ENCODE measurements at regions not wholly inside any gene's neighbourhood (a gene's known extent, or its start where the extent isn't known, plus 50 kb on each side); places are given as distances from the start of the nearest gene placed in this dataset.

DNA sequence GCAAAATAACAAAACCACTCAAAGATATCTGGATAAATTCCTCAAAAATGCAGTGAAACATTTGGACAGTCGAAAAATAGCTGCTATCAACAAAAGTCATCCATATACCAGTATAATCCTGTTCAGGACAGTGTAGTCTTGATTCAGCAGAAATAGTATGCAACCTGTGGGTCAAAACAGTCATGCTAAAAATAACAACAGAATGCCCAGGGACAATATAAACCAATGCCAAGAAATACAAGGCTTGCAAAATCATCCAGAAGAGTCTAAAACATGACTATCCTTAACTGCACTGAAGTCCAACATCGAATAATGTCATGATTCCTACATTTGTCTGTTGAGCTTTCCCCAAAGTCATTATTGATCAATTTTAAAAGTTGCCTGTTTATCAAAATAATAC lies 425.9 kb downstream of the FSCB start:
- Histone ChIP-seq H3K27ac (ENCODE audit: low read length) (no peak overlapping the region), H3K4me1 (ENCODE audit: control insufficient read depth, insufficient read depth, low read length) (no peaks in the 10 kb centered on the region), H3K4me3 (ENCODE audit: low read depth in 2 of 2, low read length in 2 of 2) (no peak overlapping the region), H3K36me3 (ENCODE audit: control insufficient read depth, insufficient read depth, low read length) (no peaks in the 10 kb centered on the region), H3K9me3 (ENCODE audit: control insufficient read depth, insufficient read depth, low read depth, low read length) (no peaks in the 10 kb centered on the region), H3K27me3 (ENCODE audit: control insufficient read depth, insufficient read depth, low read length) (no peaks in the 10 kb centered on the region)
- in situ Hi-C loops (cut with HindIII; ENCODE audit: low pct_unique_long_range_greater_than_20kb, low sequenced_read_pairs), result no loop called here
- ChIA-PET CTCF (no interaction called here), POLR2A (no interaction called here)
- BruUV-seq (replicated peaks), result no TSS peak
- TF ChIP-seq TCF7L2 (IDR thresholded peaks at IDR 0.05; ENCODE audit: low read depth, low read length) (no peak), POLR2AphosphoS5 (IDR thresholded peaks at IDR 0.05; ENCODE audit: low read depth, low read length) (no peak), SIN3A (IDR thresholded peaks at IDR 0.05; ENCODE audit: borderline replicate concordance, insufficient read depth, low read depth, low read length) (no peak)
- TF ChIP-seq, protein P1, sequence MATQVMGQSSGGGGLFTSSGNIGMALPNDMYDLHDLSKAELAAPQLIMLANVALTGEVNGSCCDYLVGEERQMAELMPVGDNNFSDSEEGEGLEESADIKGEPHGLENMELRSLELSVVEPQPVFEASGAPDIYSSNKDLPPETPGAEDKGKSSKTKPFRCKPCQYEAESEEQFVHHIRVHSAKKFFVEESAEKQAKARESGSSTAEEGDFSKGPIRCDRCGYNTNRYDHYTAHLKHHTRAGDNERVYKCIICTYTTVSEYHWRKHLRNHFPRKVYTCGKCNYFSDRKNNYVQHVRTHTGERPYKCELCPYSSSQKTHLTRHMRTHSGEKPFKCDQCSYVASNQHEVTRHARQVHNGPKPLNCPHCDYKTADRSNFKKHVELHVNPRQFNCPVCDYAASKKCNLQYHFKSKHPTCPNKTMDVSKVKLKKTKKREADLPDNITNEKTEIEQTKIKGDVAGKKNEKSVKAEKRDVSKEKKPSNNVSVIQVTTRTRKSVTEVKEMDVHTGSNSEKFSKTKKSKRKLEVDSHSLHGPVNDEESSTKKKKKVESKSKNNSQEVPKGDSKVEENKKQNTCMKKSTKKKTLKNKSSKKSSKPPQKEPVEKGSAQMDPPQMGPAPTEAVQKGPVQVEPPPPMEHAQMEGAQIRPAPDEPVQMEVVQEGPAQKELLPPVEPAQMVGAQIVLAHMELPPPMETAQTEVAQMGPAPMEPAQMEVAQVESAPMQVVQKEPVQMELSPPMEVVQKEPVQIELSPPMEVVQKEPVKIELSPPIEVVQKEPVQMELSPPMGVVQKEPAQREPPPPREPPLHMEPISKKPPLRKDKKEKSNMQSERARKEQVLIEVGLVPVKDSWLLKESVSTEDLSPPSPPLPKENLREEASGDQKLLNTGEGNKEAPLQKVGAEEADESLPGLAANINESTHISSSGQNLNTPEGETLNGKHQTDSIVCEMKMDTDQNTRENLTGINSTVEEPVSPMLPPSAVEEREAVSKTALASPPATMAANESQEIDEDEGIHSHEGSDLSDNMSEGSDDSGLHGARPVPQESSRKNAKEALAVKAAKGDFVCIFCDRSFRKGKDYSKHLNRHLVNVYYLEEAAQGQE (IDR thresholded peaks at IDR 0.05; ENCODE audit: insufficient read depth in 1 of 2, low read depth in 2 of 2, low read length in 1 of 2), result no peak
- TF ChIP-seq, protein P2, sequence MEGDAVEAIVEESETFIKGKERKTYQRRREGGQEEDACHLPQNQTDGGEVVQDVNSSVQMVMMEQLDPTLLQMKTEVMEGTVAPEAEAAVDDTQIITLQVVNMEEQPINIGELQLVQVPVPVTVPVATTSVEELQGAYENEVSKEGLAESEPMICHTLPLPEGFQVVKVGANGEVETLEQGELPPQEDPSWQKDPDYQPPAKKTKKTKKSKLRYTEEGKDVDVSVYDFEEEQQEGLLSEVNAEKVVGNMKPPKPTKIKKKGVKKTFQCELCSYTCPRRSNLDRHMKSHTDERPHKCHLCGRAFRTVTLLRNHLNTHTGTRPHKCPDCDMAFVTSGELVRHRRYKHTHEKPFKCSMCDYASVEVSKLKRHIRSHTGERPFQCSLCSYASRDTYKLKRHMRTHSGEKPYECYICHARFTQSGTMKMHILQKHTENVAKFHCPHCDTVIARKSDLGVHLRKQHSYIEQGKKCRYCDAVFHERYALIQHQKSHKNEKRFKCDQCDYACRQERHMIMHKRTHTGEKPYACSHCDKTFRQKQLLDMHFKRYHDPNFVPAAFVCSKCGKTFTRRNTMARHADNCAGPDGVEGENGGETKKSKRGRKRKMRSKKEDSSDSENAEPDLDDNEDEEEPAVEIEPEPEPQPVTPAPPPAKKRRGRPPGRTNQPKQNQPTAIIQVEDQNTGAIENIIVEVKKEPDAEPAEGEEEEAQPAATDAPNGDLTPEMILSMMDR (IDR thresholded peaks at IDR 0.05), result no peak
- intact Hi-C loops (cut with micrococcal nuclease; ENCODE audit: unreplicated experiment), result no loop called here
- ATAC-seq (no peak), DNase-seq (ENCODE audit: low read depth, low spot score) (no peak)

DNA sequence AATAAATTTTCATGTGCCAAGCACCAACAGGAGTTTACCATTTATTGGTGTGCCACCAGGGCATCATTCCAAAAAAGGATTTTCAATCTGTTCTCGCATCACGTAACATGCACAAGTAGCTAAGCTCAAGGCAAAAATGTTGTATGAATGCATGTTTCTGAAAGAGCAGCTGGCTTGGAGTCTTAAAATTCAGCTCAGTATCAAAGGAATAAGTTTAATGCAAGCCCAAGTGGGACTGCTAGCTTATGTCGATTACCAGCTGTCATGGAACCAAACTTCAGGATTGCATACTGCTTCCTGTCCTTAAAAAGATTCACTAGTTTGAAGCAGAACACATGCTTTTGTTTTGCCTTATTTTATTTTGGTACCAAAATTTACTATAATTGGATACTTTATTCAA lies 437.0 kb downstream of the FSCB start:
- no peaks in the 10 kb centered on the region for H3K9me3 ChIP-seq (ENCODE audit: control insufficient read depth, insufficient read depth, low read depth, low read length)
- TF ChIP-seq TCF7L2 (IDR thresholded peaks at IDR 0.05; ENCODE audit: low read depth, low read length), result no peak
- TF ChIP-seq, protein P1 (IDR thresholded peaks at IDR 0.05; ENCODE audit: insufficient read depth in 1 of 2, low read depth in 2 of 2, low read length in 1 of 2), result no peak
- no peak for TF ChIP-seq SIN3A (IDR thresholded peaks at IDR 0.05; ENCODE audit: borderline replicate concordance, insufficient read depth, low read depth, low read length)
- TF ChIP-seq, protein P2 (IDR thresholded peaks at IDR 0.05), result no peak
- no peak for TF ChIP-seq POLR2AphosphoS5 (IDR thresholded peaks at IDR 0.05; ENCODE audit: low read depth, low read length)
- no peaks in the 10 kb centered on the region for H3K36me3 ChIP-seq (ENCODE audit: control insufficient read depth, insufficient read depth, low read length)
- ATAC-seq (no peak), DNase-seq (ENCODE audit: low read depth, low spot score) (no peak)
- H3K27me3 ChIP-seq (ENCODE audit: control insufficient read depth, insufficient read depth, low read length), result no peaks in the 10 kb centered on the region
- ChIA-PET CTCF (no interaction called here), POLR2A (no interaction called here)
- no TSS peak for BruUV-seq (replicated peaks)
- H3K4me1 ChIP-seq (ENCODE audit: control insufficient read depth, insufficient read depth, low read length), result no peaks in the 10 kb centered on the region
- in situ Hi-C loops (cut with HindIII; ENCODE audit: low pct_unique_long_range_greater_than_20kb, low sequenced_read_pairs), result no loop called here
- intact Hi-C loops (cut with micrococcal nuclease; ENCODE audit: unreplicated experiment), result no loop called here
- no peak overlapping the region for H3K27ac ChIP-seq (ENCODE audit: low read length)
- no peak overlapping the region for H3K4me3 ChIP-seq (ENCODE audit: low read depth in 2 of 2, low read length in 2 of 2)

Measured in Panc1 (cell line).